Stomach (tissue), 8 donors: ENCODE measurements at regions not wholly inside any gene's neighbourhood (a gene's known extent, or its start where the extent isn't known, plus 50 kb on each side); places are given as distances from the start of the nearest gene placed in this dataset.

Experiments used
- DNase-seq, 2 donors: peaks; one replicate each; pipeline versions ENCODE4 v3.0.0 to v3.0.0-alpha.2; 2013 to 2019
- H3K27ac ChIP-seq, 5 donors: fragments of 200-600 bp in 4 of 5; sonication (generic) in 4 of 5; one replicate each; pipeline ENCODE4 v1.5.1; 2013 to 2019; ENCODE audit warnings: mild to moderate bottlenecking in 1 of 5, moderate library complexity in 1 of 5
- H3K27me3 ChIP-seq, 3 donors: fragments of 200-600 bp; sonication (generic); one replicate each; pipeline ENCODE4 v1.5.1; 2017 to 2019; ENCODE audit warnings: mixed run types in 1 of 3
- H3K36me3 ChIP-seq, 4 donors: fragments of 200-600 bp; sonication (generic); 1 replicate in 3 of 4; 2 replicates in 1 of 4; pipeline ENCODE4 v1.5.1; 2016 to 2019
- H3K4me1 ChIP-seq, 4 donors: fragments of 200-600 bp; sonication (generic); one replicate each; pipeline ENCODE4 v1.5.1; 2016 to 2019
- H3K4me3 ChIP-seq, 4 donors: fragments of 200-600 bp; sonication (generic) in 3 of 4; one replicate each; pipeline ENCODE4 v1.5.1; 2016 to 2019; ENCODE audit warnings: mild to moderate bottlenecking in 1 of 4
- H3K9me3 ChIP-seq, 4 donors: fragments of 200-600 bp; sonication (generic); one replicate each; pipeline ENCODE4 v1.5.1; 2016 to 2019
- CTCF ChIP-seq, 7 experiments: fragments of 450-650 bp in 4 of 7; fragments of 200-600 bp in 3 of 7; sonication (generic) in 3 of 7; IDR thresholded peaks; one replicate each; pipeline ENCODE4 v1.5.1; 2016 to 2019; ENCODE audit warnings: antibody characterized with exemption in 7 of 7, control low read depth in 2 of 7, mild to moderate bottlenecking in 1 of 7
- EP300 ChIP-seq: sonication (generic); formaldehyde crosslinking; IDR thresholded peaks from one replicate; pipeline ENCODE4 v1.6.1; 2017; ENCODE audit warnings: antibody characterized with exemption
- POLR2A ChIP-seq, 4 donors: fragments of 450-650 bp; IDR thresholded peaks; one replicate each; pipeline ENCODE4 v1.6.1; 2016; ENCODE audit warnings: antibody characterized with exemption in 4 of 4, control low read depth in 2 of 4, mild to moderate bottlenecking in 1 of 4, moderate library complexity in 1 of 4
- POLR2AphosphoS5 ChIP-seq, 3 donors: sonication (generic); formaldehyde crosslinking; IDR thresholded peaks; one replicate each; pipeline ENCODE4 v1.6.1; 2016; ENCODE audit warnings: antibody characterized with exemption in 3 of 3
- WGBS, 5 donors: extraction: QIAGEN DNeasy Blood & Tissue Kit in 3 of 5; methylation state at CpG; one replicate each; pipeline versions ENCODE4 v1.1.5 to v1.1.7; 2013 to 2018; 5-methylcytosine and 5-hydroxymethylcytosine counted together
- intact Hi-C: fragments of 100-400 bp; cut with DNase I; formaldehyde crosslinking; loops from one replicate; pipeline ENCODE4 v1.15.1; 2023; ENCODE audit warnings: low total_unique reads
- donor health status: healthy with polysubstance abuse.
- donor health status: Bipolar disorder and iron deficiency.
- donor health status: healthy.

DNA sequence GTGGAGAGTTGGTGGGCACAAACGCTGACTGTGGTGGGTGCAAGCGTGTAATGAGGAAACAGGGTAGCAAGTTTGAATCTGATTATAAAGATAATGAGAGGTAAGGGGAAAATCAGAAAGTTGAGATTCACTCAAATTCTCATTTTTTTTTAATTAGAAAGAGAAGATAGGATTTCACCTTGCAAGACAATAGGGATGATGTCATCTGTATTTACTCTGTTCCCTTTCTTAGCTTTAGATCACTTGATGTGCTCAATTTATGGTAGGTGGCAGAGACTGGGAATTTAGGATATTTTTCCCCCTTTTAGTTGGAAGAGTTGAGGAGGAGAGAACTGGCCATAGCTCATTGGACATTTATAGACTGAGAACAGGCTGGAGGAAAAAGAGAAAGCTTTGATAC lies 363.6 kb downstream of the AEBP2 start:
- DNase-seq, result no peak
- Histone ChIP-seq H3K36me3 (no peaks in the 10 kb centered on the region), H3K27me3 (no peaks in the 10 kb centered on the region), H3K27ac (no peak overlapping the region), H3K4me1 (peaks cover 0 to 15% (median 9%) of the 10 kb centered on the region in 4 donors), H3K9me3 (no peaks in the 10 kb centered on the region), H3K4me3 (no peak overlapping the region)
- intact Hi-C loops, result no loop called here
- 94 to 96% (median 94%) methylated on average over 2 of the region's 2 CpGs for WGBS, 5 donors
- TF ChIP-seq POLR2AphosphoS5 (IDR thresholded peaks at IDR 0.05) (no peak), POLR2A (IDR thresholded peaks at IDR 0.05) (no peak), CTCF (IDR thresholded peaks at IDR 0.05) (no peak)

- Histone ChIP-seq H3K9me3 (peaks cover 0 to 8% (median 0%) of the 10 kb centered on the region in 4 donors), H3K36me3 (no peaks in the 10 kb centered on the region), H3K4me3 (no peak overlapping the region), H3K4me1 (peaks cover 0 to 13% (median 9%) of the 10 kb centered on the region in 4 donors), H3K27ac (no peak overlapping the region), H3K27me3 (no peaks in the 10 kb centered on the region)
- no peak for DNase-seq
- 86 to 100% (median 90%) methylated on average over 1 of the region's 1 CpG for WGBS, 5 donors
- TF ChIP-seq EP300 (no peak), POLR2AphosphoS5 (IDR thresholded peaks at IDR 0.05) (no peak), POLR2A (IDR thresholded peaks at IDR 0.05) (no peak), CTCF (IDR thresholded peaks at IDR 0.05) (no peak)
- intact Hi-C loops, result no loop called here
Observed at GRCh38 chr12:19804737-19805136, 365.4 kb downstream of the AEBP2 start.

DNA sequence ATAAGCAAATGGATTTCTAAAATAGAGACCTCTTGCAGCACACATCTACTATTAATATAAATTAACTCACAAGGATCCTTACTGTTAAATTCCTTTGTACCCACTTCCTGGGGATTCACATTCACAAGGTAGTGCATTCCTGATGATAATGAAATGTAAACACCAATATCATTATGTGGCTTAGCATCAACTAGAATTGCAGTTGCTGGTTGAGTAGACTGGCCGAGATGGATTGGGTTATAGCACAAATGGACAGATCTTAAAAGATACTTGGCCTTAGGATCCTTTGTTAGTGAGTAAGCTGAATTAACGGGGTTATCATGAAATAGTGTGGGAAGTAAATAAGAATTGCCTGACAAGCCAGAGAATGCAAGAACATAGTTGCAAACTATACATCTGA lies 369.1 kb downstream of the AEBP2 start:
- DNase-seq, result no peak
- WGBS, 5 donors, result 74 to 86% (median 80%) methylated on average over 2 of the region's 2 CpGs
- Histone ChIP-seq H3K4me1 (no peaks in the 10 kb centered on the region), H3K27ac (no peak overlapping the region), H3K27me3 (no peaks in the 10 kb centered on the region), H3K9me3 (peaks cover 0 to 8% (median 0%) of the 10 kb centered on the region in 4 donors), H3K4me3 (no peak overlapping the region), H3K36me3 (no peaks in the 10 kb centered on the region)
- intact Hi-C loops, result no loop called here
- TF ChIP-seq CTCF (IDR thresholded peaks at IDR 0.05) (no peak), EP300 (no peak), POLR2A (IDR thresholded peaks at IDR 0.05) (no peak), POLR2AphosphoS5 (IDR thresholded peaks at IDR 0.05) (no peak)

DNA sequence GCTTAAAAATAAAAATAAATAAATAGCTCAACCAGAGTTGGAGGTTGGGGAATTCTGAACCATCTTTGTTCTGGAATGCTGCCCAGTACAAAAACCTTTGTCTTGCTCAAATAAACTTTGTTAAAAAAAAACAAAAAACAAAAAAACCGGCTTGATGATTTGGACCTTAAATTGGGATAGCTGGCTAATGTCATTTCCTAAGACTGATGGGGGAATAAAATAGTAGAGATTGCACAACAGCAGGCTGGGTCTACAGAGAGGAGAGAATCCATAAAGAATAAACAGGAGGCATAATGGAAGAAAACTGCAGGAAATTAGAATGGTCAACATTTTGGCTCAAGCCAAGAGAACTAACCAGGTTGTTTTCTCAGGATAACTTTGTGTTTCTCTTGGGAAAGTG lies 370.9 kb downstream of the AEBP2 start:
- DNase-seq, result no peak
- Histone ChIP-seq H3K27me3 (no peaks in the 10 kb centered on the region), H3K36me3 (no peaks in the 10 kb centered on the region), H3K4me3 (no peak overlapping the region), H3K4me1 (no peaks in the 10 kb centered on the region), H3K9me3 (peaks cover 0 to 18% (median 0%) of the 10 kb centered on the region in 4 donors), H3K27ac (no peak overlapping the region)
- intact Hi-C loops, result no loop called here
- WGBS, 5 donors, result 47 to 68% (median 56%) methylated on average over 1 of the region's 1 CpG
- TF ChIP-seq POLR2AphosphoS5 (IDR thresholded peaks at IDR 0.05), result no peak
- TF ChIP-seq POLR2A (IDR thresholded peaks at IDR 0.05), result no peak
- TF ChIP-seq EP300, result no peak
- no peak for TF ChIP-seq CTCF (IDR thresholded peaks at IDR 0.05)
